HG02623 (cell line): ENCODE measurements at regions not wholly inside any gene's neighbourhood (a gene's known extent, or its start where the extent isn't known, plus 50 kb on each side); places are given as distances from the start of the nearest gene placed in this dataset.

Source experiments
- ATAC-seq: cut with Tn5 transposase; IDR thresholded peaks from one replicate; pipeline ENCODE4 v1.9.1; 2021; ENCODE audit warnings: moderate library complexity; ENCODE audit not compliant: unreplicated experiment

DNA sequence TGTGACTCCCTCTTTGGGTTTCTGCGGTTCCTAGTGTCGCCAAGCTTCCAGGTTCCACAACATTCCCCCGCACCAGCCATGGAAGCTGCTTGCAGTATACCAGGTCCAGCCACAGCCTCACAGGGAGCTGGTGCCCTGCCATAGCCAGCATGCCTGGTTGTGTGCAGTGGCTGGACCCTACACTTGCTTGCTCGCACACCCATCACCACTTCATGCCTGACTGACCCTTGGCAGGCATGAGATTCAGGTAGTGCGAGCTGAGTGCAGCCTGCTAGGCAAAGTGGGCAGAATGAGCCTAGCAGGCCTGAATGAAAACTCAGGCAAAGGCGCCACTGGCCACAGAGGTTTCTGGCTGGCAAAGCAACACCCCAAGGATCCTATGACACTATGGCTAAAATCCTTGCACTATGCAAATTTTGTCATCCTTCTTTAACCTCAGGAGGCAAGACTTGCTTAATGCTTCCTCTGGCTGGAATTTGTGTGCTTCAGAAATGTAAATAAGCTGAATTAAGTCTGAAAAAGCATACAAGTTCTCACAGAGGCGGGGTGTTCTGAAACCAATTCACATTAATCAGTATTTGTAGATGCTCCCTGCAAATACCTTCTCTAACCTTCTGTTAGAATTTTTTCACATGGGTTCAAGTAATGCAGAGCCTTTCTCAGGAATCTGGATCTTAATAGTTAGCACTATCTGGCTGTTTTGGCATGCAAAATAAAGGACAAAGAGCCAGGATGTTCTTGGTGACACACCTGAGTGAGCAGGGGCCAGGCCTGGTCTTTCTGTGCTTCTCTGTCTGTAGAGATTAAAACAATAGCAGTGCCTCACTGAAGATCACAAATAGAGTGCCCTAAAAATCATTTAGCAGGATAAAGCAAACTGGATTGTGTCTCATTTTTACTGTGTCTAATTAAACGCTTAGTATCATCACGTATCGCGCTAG, 256.9 kb downstream of the GPATCH2 start:
- no peak for ATAC-seq

- ATAC-seq, result no peak
Measured at GRCh38 chr1:217372049-217372970, 258.6 kb downstream of the GPATCH2 start.

DNA sequence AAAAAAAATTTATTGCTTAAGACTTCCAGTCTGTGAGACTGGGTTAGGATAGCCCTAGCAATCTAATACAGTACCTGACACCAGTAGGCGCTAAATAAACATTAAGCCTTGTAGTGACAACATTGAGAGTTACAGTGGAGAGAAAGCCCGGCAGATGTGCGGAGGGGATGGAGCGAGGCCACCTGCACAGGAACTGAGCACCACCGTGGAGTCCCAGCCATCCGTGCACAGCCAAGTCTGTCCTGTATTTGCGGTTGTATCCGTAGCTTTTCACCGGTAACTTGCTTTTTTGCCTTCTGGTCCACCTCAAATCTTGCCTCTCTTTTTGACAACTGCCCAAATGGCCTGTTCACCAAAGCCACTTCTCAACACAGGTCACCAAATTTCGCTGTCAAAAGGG, 260.1 kb downstream of the GPATCH2 start:
- ATAC-seq, result no peak

DNA sequence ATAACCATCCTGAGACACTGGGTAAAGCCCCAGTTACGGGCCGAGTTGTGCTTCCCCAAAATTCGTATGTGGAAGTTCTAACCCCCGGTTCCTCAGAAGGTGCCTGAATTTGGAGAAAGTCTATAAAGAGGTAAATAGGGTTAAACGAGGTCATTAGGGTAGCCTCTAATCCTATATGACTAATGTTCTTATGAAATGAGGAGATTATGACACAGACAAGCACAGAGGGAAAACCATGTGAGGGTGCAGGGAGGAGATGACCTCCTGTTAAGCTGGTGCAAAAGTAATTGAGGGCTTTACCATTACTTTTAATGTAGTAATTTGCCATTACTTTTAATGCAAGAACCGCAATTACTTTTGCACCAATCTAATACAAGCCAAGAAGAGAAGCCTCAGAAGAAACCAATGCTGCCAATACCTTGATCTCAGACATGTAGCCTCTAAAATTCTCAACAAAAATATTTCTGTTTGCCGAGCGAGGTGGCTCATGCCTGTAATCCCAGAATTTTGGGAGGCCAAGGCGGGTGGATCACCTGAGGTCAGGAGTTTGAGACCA, 260.8 kb downstream of the GPATCH2 start:
- ATAC-seq, result no peak

- peak; percentile 91 for ATAC-seq
Measured at GRCh38 chr1:217369271-217369981, 261.5 kb downstream of the GPATCH2 start.

DNA sequence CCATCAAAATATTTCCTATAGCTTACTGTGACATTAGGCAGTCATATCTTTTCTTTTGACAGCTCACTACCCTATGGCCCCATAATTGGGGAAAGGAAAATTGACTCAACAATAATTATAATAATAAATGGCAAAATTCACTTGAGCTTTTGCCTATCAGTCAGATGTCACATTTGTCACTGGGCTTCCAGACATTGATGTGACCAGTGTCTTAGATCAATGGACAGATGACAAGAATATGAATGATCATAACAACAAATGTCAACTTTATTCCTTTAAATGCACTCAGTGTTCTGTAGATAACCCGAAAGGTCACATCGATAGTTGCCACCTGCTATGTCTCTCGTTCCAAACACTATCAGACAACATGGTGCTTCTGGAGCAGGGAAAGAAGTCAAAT, 266.7 kb downstream of the GPATCH2 start:
- ATAC-seq, result no peak

DNA sequence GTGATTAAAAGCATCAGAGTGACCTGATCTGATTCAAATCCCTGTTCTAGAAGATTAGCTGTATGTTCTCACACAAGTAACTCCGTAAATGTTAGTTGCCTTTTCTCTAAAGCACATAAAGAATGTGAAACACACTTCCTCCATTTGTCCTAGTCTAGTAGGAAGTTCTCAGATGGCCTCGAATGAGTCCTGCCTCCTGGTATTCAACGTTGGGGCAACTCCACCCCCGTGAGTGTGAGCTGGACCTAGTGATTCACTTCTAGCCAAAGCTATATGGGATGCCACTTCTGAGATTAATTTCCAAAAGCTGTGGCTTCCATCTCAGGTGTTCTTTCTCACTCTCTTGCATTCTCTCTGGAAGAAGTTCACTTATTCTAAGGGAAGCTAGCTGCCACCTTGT, 267.6 kb downstream of the GPATCH2 start:
- no peak for ATAC-seq

GRCh38 chr1:217360510-217360909, 270.4 kb downstream of the GPATCH2 start:
- no peak for ATAC-seq

DNA sequence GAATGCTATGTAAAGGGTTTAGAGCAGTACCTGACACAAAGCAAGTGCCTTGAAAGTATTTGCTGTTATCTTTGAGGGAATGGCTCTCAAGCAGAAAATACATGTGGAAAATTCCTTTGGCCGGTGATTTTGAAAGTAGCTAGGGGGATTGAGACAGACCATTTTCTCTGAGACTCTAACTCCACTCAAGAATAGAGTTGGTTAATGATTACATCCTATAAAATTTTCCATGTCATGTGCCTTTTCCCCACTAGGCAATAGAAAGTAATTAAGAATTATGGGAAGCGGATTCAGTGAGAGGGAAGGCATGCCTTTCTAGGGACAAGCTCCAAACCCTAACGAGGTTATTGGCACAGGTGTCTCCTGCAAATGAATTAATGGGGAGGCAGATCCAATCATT, 276.0 kb downstream of the GPATCH2 start:
- ATAC-seq, result no peak

DNA sequence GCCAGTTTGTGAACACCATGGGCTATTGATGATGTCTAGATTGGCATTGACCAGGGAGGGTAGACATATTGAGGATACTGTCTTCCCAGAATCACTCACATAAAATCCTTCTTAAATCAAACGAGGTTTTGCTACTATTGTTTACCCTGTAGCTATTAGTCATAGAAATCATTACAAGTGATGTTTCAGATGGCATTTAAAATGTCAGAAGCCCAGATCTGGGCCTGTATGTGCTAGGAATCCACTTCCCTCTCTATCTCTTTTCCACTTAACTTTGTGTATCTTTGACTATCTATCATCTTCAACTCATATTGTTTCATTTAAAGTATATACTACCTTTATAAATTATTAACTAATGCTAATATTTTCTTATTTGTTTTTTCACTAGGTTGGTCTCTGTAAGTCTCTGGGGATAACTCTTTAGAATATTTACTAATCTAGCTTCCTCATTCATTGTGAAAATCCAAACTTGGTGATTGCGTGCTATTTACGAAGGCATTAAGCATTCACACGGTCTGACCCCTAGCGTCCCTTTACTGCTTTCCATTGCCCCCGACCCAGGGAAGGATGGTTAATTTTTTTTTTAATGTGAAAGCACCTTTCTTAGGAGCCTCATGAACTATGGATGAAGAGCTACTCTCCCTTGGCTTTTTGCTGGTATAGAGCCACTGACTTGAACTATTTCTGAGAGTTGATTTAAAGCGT, 281.8 kb downstream of the GPATCH2 start:
- no peak for ATAC-seq

GRCh38 chr1:217344712-217345111, 286.2 kb downstream of the GPATCH2 start:
- ATAC-seq, result no peak

GRCh38 chr1:217343907-217344306, 287.0 kb downstream of the GPATCH2 start:
- no peak for ATAC-seq

DNA sequence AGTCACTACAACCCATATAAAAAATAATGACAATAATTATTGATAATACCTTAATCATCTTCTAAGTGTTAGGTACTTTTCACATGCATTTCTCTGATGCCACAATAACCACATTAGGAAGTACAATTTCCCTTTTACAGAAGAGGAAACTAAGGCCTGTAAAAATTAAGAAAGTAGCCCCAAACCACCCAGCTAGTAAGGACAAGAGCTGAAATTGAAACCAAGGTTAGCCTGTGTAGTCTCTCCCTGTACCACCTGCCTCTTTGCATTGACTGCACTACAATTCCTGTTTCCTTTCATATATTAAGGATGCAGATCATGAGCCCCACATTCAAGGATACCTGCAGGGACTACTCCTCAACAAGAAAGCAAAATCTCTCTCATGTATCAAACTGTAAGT, 288.8 kb downstream of the GPATCH2 start:
- no peak for ATAC-seq

DNA sequence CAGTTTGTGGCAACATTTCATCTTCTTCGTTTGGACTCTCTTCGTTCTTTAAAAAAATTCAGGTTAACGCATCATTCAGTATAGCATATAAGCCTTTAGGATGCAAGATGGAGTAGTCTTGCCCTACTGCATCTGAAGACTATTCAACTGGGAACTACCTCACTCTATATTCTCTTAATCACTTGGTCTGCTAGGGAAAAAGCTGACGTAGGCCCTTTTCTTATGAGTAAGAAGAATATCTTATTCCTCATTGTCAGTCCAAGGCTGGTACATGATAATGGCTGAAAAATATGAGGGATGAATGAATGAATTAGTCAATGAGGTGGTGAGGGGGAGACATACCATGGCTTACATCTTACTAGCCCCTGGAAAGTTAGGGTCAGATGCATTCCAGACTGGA, 294.2 kb downstream of the GPATCH2 start:
- ATAC-seq, result no peak

GRCh38 chr1:217333939-217334338, 297.0 kb downstream of the GPATCH2 start:
- peak; percentile 75 for ATAC-seq

DNA sequence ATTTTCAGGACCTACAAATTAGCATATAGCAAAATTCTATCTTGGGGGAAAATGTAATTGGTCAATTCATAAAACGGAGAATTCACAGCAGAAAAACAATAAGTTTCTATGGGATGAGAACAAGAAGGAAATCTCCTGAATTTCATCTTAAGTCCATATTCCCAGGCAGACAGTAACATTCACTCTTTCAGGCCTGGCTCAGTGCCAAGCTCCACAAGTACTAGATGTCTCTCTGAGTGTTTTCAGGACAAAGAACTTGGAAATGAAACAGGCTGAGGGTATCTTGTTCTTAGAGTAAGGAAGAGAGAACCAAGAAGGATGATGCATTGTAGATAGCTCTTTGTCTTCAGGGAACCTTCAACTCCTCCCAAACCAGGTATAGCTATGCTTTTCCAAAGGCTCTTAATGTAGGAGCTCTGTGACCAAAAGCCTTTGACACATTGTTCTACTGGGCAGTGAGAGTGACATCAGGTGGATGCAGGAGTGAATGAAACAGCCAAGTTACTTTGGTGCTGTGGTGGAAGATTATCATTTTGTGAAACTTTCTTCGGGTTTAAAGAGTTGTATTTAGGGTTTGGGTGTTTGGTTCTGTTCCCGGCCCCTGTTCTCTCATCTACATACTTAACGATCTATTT, 298.3 kb downstream of the GPATCH2 start:
- no peak for ATAC-seq

- no peak for ATAC-seq
Measured at GRCh38 chr1:217331698-217332097, 299.2 kb downstream of the GPATCH2 start.

DNA sequence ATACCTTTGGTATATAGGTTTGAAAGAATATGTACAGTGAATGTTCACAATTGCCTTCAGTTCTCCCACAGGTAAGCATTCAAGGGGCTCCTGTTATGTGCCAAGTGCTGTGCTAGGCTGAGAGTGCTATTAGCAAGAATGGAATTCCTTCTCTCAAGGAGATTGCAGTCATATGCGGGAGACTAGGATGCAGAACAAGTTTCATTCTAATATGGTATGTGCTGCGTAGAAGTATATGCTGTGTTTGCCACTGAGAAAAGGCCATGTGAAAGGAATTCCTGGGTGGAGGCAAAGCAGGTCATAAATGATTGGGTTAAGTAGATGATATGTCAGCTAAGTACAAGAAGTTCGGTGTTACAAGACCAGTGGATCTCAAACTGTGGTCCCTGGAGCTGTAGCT, 303.0 kb downstream of the GPATCH2 start:
- ATAC-seq, result no peak

- peak; percentile 100 for ATAC-seq
Measured at GRCh38 chr1:217322834-217323233, 308.1 kb downstream of the GPATCH2 start.

- ATAC-seq, result no peak
Measured at GRCh38 chr1:217315346-217315745, 315.5 kb downstream of the GPATCH2 start.
